ENCODE measurements at regions not wholly inside any gene's neighbourhood (a gene's known extent, or its start where the extent isn't known, plus 50 kb on each side); places are given as distances from the start of the nearest gene placed in this dataset.

GRCh38 chr4:176843710-176844109 lies 51.0 kb upstream of the VEGFC start:
- no peak for DNase-seq (ENCODE audit: low read depth in 3 of 3, low spot score in 2 of 3)

GRCh38 chr4:176844448-176844847 lies 51.7 kb upstream of the VEGFC start:
- no peak for DNase-seq (ENCODE audit: low read depth in 3 of 3, low spot score in 2 of 3)

- DNase-seq (ENCODE audit: low read depth in 3 of 3, low spot score in 2 of 3), result no peak
Measured at GRCh38 chr4:176845636-176846035, 52.9 kb upstream of the VEGFC start.

GRCh38 chr4:176849076-176849475 lies 56.4 kb upstream of the VEGFC start:
- DNase-seq (ENCODE audit: low read depth in 3 of 3, low spot score in 2 of 3), result no peak

- no peak for DNase-seq (ENCODE audit: low read depth in 3 of 3, low spot score in 2 of 3)
Measured at GRCh38 chr4:176850436-176850835, 57.7 kb upstream of the VEGFC start.

- DNase-seq (ENCODE audit: low read depth in 3 of 3, low spot score in 2 of 3), result no peak
Measured at GRCh38 chr4:176856421-176856820, 63.7 kb upstream of the VEGFC start.

- DNase-seq (ENCODE audit: low read depth in 3 of 3, low spot score in 2 of 3), result no peak
Measured at GRCh38 chr4:176858839-176859238, 66.1 kb upstream of the VEGFC start.

GRCh38 chr4:176864238-176864637 lies 71.5 kb upstream of the VEGFC start:
- DNase-seq (ENCODE audit: low read depth in 3 of 3, low spot score in 2 of 3), result no peak

GRCh38 chr4:176868676-176869075 lies 76.0 kb upstream of the VEGFC start:
- DNase-seq (ENCODE audit: low read depth in 3 of 3, low spot score in 2 of 3), result no peak

GRCh38 chr4:176872461-176872860 lies 79.7 kb upstream of the VEGFC start:
- no peak for DNase-seq (ENCODE audit: low read depth in 3 of 3, low spot score in 2 of 3)

GRCh38 chr4:176874721-176875445 lies 82.2 kb upstream of the VEGFC start:
- no peak for DNase-seq (ENCODE audit: low read depth in 3 of 3, low spot score in 2 of 3)

GRCh38 chr4:176875446-176875930 lies 82.8 kb upstream of the VEGFC start:
- DNase-seq (ENCODE audit: low read depth in 3 of 3, low spot score in 2 of 3), result no peak

- no peak for DNase-seq (ENCODE audit: low read depth in 3 of 3, low spot score in 2 of 3)
Measured at GRCh38 chr4:176879380-176880116, 86.8 kb upstream of the VEGFC start.

- DNase-seq (ENCODE audit: low read depth in 3 of 3, low spot score in 2 of 3), result no peak
Measured at GRCh38 chr4:176882206-176882605, 89.5 kb upstream of the VEGFC start.

GRCh38 chr4:176883108-176883550 lies 90.4 kb upstream of the VEGFC start:
- no peak for DNase-seq (ENCODE audit: low read depth in 3 of 3, low spot score in 2 of 3)

- DNase-seq (ENCODE audit: low read depth in 3 of 3, low spot score in 2 of 3), result no peak
Measured at GRCh38 chr4:176883681-176884418, 91.1 kb upstream of the VEGFC start.

GRCh38 chr4:176885224-176885623 lies 92.5 kb upstream of the VEGFC start:
- no peak for DNase-seq (ENCODE audit: low read depth in 3 of 3, low spot score in 2 of 3)

- DNase-seq (ENCODE audit: low read depth in 3 of 3, low spot score in 2 of 3), result no peak
Measured at GRCh38 chr4:176886135-176886534, 93.4 kb upstream of the VEGFC start.

GRCh38 chr4:176889776-176890175 lies 97.1 kb upstream of the VEGFC start:
- no peak for DNase-seq (ENCODE audit: low read depth in 3 of 3, low spot score in 2 of 3)

GRCh38 chr4:176894498-176894897 lies 101.8 kb upstream of the VEGFC start:
- no peak for DNase-seq (ENCODE audit: low read depth in 3 of 3, low spot score in 2 of 3)

- no peak for DNase-seq (ENCODE audit: low read depth in 3 of 3, low spot score in 2 of 3)
Measured at GRCh38 chr4:176896211-176896610, 103.5 kb upstream of the VEGFC start.

Data from right renal cortex interstitium (tissue), 3 donors.